HepG2 (cell line): ENCODE measurements at regions not wholly inside any gene's neighbourhood (a gene's known extent, or its start where the extent isn't known, plus 50 kb on each side); places are given as distances from the start of the nearest gene placed in this dataset.

Source experiments
- ATF2 ChIP-seq: sonication (generic); formaldehyde crosslinking; IDR thresholded peaks from 2 replicates; pipeline ENCODE4 v1.4.0; 2020; ENCODE audit warnings: missing genetic modification reagents
- CREM ChIP-seq, 2 experiments: sonication (generic) in 1 of 2; formaldehyde crosslinking in 1 of 2; IDR thresholded peaks; 2 replicates each; pipeline versions ENCODE4 v1.4.0 to v1.6.1; 2016 to 2020; ENCODE audit warnings: antibody characterized with exemption in 1 of 2, mild to moderate bottlenecking in 1 of 2, missing genetic modification reagents in 1 of 2
- DPF2 ChIP-seq: sonication (generic); formaldehyde crosslinking; IDR thresholded peaks from 2 replicates; pipeline ENCODE4 v1.4.0; 2020; ENCODE audit warnings: mild to moderate bottlenecking, low read depth, missing genetic modification reagents, borderline replicate concordance
- ELF4 ChIP-seq: sonication (generic); formaldehyde crosslinking; IDR thresholded peaks from 2 replicates; pipeline ENCODE4 v1.5.0; 2020; ENCODE audit warnings: missing genetic modification reagents, mild to moderate bottlenecking, moderate library complexity, borderline replicate concordance
- GMEB1 ChIP-seq: sonication (generic); formaldehyde crosslinking; IDR thresholded peaks from 2 replicates; pipeline ENCODE4 v1.5.1; 2020; ENCODE audit warnings: missing genetic modification reagents, mild to moderate bottlenecking, borderline replicate concordance
- GTF3A ChIP-seq: sonication (generic); formaldehyde crosslinking; conservative IDR thresholded peaks from 2 replicates; pipeline ENCODE4 v1.4.0; 2020; ENCODE audit warnings: mild to moderate bottlenecking, missing genetic modification reagents
- HDAC6 ChIP-seq: fragments of 200-600 bp; sonication (generic); IDR thresholded peaks from 2 replicates; pipeline ENCODE4 v1.7.0; 2017; ENCODE audit warnings: mild to moderate bottlenecking, antibody characterized with exemption, low read length, low read depth
- HMG20A ChIP-seq: IDR thresholded peaks from 2 replicates; pipeline ENCODE4 v1.6.1; 2016; ENCODE audit warnings: borderline replicate concordance
- HNRNPL ChIP-seq: fragments of 200-400 bp; formaldehyde crosslinking; IDR thresholded peaks from 2 replicates; pipeline ENCODE4 v1.6.1; 2017; ENCODE audit warnings: mild to moderate bottlenecking, low read depth, low read length
- MYC ChIP-seq: sonication (generic); formaldehyde crosslinking; IDR thresholded peaks from 2 replicates; pipeline ENCODE4 v1.9.0; 2021; ENCODE audit warnings: missing genetic modification reagents, borderline replicate concordance
- NCOA1 ChIP-seq: sonication (generic); formaldehyde crosslinking; IDR thresholded peaks from 2 replicates; pipeline ENCODE4 v1.9.0; 2021; ENCODE audit warnings: missing genetic modification reagents
- NFKB2 ChIP-seq: sonication (generic); formaldehyde crosslinking; IDR thresholded peaks from 2 replicates; pipeline ENCODE4 v1.4.0; 2020; ENCODE audit warnings: missing genetic modification reagents, borderline replicate concordance
- PHF21A ChIP-seq: sonication (generic); formaldehyde crosslinking; IDR thresholded peaks from 2 replicates; pipeline ENCODE4 v1.5.0; 2020; ENCODE audit warnings: mild to moderate bottlenecking, missing genetic modification reagents
- PHF5A ChIP-seq: IDR thresholded peaks from one replicate; pipeline ENCODE4 v1.6.1; 2018; ENCODE audit warnings: low read depth, missing genetic modification reagents; ENCODE audit not compliant: unreplicated experiment
- RFX3 ChIP-seq: IDR thresholded peaks from 2 replicates; pipeline ENCODE4 v1.6.1; 2016; ENCODE audit warnings: missing biosample characterization, missing genetic modification reagents
- TRIM24 ChIP-seq: sonication (generic); formaldehyde crosslinking; IDR thresholded peaks from 2 replicates; pipeline ENCODE4 v1.8.0; 2022; ENCODE audit warnings: mild to moderate bottlenecking, missing genetic modification reagents
- ZFYVE20 ChIP-seq: sonication (generic); formaldehyde crosslinking; IDR thresholded peaks from 2 replicates; pipeline ENCODE4 v1.8.0; 2023; ENCODE audit warnings: low read depth, mild to moderate bottlenecking, moderate library complexity, missing genetic modification reagents, borderline replicate concordance
- ZNF12 ChIP-seq: sonication (generic); formaldehyde crosslinking; IDR thresholded peaks from 2 replicates; pipeline ENCODE4 v1.5.0; 2020; ENCODE audit warnings: missing genetic modification reagents
- ZNF121 ChIP-seq: sonication (generic); formaldehyde crosslinking; IDR thresholded peaks from 2 replicates; pipeline ENCODE4 v1.5.0; 2020; ENCODE audit warnings: mild to moderate bottlenecking, missing genetic modification reagents
- ZNF24 ChIP-seq: fragments of 450-650 bp; IDR thresholded peaks from 2 replicates; pipeline ENCODE4 v1.6.1; 2017; ENCODE audit warnings: antibody characterized with exemption, mild to moderate bottlenecking
- ZNF253 ChIP-seq: sonication (generic); formaldehyde crosslinking; IDR thresholded peaks from 2 replicates; pipeline ENCODE4 v1.8.0; 2022; ENCODE audit warnings: mild to moderate bottlenecking, missing genetic modification reagents, borderline replicate concordance
- ZNF7 ChIP-seq: IDR thresholded peaks from 2 replicates; pipeline ENCODE4 v1.6.1; 2016; ENCODE audit warnings: missing biosample characterization, missing genetic modification reagents
- ZNF747 ChIP-seq: sonication (generic); formaldehyde crosslinking; IDR thresholded peaks from 2 replicates; pipeline ENCODE4 v1.8.1; 2023; ENCODE audit warnings: missing genetic modification reagents, mild to moderate bottlenecking, borderline replicate concordance
- ZNF761 ChIP-seq: sonication (generic); formaldehyde crosslinking; conservative IDR thresholded peaks from 2 replicates; pipeline ENCODE4 v1.4.0; 2020; ENCODE audit warnings: mild to moderate bottlenecking, missing genetic modification reagents
- ZNF768 ChIP-seq: sonication (generic); formaldehyde crosslinking; IDR thresholded peaks from 2 replicates; pipeline ENCODE4 v1.4.0; 2020; ENCODE audit warnings: missing genetic modification reagents
- ZNF792 ChIP-seq: IDR thresholded peaks from 2 replicates; pipeline ENCODE4 v1.6.1; 2016
- TF ChIP-seq, protein P1 (sequence below): IDR thresholded peaks from 2 replicates; pipeline ENCODE4 v1.6.1; 2016; ENCODE audit warnings: low read depth
- TF ChIP-seq, protein P2 (sequence below): sonication (generic); formaldehyde crosslinking; IDR thresholded peaks from 2 replicates; pipeline ENCODE4 v1.5.0; 2020; ENCODE audit warnings: missing genetic modification reagents

GRCh38 chr5:57111993-57112392 is 61.9 kb upstream of the GPBP1 start (continued):
- TF ChIP-seq GTF3A (CRISPR knock-in tag) (no peak), ZNF761 (CRISPR knock-in tag) (no peak), ZNF768 (CRISPR knock-in tag) (no peak), HNRNPL (no peak), ZNF24 (no peak), DPF2 (CRISPR knock-in tag) (peak; percentile 19; the same call in 1 of the 2 replicates), ELF4 (CRISPR knock-in tag) (no peak), MYC (CRISPR knock-in tag) (peak; percentile 56; the same call in 1 of the 2 replicates), HMG20A (CRISPR knock-in tag) (peak; percentile 65; the same call in 1 of the 2 replicates), CREM (IDR thresholded peaks at IDR 0.05) (peak; percentile 48; the same call in 1 of the 2 replicates), CREM (CRISPR knock-in tag; IDR thresholded peaks at IDR 0.05) (no peak), NCOA1 (CRISPR knock-in tag) (no peak), ATF2 (CRISPR knock-in tag) (peak; percentile 65; the same call in 1 of the 2 replicates), ZNF747 (0 out of 2 replicates have a peak, but pooled peaks have one; percentile 39), ZNF7 (CRISPR knock-in tag) (no peak), ZFYVE20 (CRISPR knock-in tag) (no peak), NFKB2 (peak; percentile 27; the same call in 1 of the 2 replicates), ZNF121 (CRISPR knock-in tag) (peak; percentile 71), GMEB1 (CRISPR knock-in tag) (peak; percentile 31; the same call in 1 of the 2 replicates), PHF21A (CRISPR knock-in tag) (peak; percentile 77; the same call in 1 of the 2 replicates), PHF5A (CRISPR knock-in tag) (peak; percentile 33), HDAC6 (no peak), ZNF792 (CRISPR knock-in tag) (peak; percentile 60; the same call in 1 of the 2 replicates), ZNF12 (CRISPR knock-in tag) (no peak), TRIM24 (CRISPR knock-in tag) (no peak), RFX3 (no peak), ZNF253 (CRISPR knock-in tag) (no peak)
- TF ChIP-seq, protein P1, sequence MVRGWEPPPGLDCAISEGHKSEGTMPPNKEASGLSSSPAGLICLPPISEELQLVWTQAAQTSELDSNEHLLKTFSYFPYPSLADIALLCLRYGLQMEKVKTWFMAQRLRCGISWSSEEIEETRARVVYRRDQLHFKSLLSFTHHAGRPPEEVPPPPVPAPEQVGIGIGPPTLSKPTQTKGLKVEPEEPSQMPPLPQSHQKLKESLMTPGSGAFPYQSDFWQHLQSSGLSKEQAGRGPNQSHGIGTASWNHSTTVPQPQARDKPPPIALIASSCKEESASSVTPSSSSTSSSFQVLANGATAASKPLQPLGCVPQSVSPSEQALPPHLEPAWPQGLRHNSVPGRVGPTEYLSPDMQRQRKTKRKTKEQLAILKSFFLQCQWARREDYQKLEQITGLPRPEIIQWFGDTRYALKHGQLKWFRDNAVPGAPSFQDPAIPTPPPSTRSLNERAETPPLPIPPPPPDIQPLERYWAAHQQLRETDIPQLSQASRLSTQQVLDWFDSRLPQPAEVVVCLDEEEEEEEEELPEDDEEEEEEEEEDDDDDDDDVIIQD (CRISPR knock-in tag), result peak; percentile 81
- TF ChIP-seq, protein P2, sequence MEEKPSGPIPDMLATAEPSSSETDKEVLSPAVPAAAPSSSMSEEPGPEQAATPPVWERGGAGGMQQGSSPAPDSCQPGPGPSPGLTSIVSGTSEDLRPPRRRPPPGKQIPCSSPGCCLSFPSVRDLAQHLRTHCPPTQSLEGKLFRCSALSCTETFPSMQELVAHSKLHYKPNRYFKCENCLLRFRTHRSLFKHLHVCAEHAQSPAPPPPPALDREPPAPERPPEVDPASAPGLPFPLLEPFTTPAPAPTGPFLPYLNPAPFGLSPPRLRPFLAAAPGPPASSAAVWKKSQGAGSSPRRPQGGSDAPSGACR (CRISPR knock-in tag), result no peak
